ENCODE measurements at regions not wholly inside any gene's neighbourhood (a gene's known extent, or its start where the extent isn't known, plus 50 kb on each side); places are given as distances from the start of the nearest gene placed in this dataset.

DNA sequence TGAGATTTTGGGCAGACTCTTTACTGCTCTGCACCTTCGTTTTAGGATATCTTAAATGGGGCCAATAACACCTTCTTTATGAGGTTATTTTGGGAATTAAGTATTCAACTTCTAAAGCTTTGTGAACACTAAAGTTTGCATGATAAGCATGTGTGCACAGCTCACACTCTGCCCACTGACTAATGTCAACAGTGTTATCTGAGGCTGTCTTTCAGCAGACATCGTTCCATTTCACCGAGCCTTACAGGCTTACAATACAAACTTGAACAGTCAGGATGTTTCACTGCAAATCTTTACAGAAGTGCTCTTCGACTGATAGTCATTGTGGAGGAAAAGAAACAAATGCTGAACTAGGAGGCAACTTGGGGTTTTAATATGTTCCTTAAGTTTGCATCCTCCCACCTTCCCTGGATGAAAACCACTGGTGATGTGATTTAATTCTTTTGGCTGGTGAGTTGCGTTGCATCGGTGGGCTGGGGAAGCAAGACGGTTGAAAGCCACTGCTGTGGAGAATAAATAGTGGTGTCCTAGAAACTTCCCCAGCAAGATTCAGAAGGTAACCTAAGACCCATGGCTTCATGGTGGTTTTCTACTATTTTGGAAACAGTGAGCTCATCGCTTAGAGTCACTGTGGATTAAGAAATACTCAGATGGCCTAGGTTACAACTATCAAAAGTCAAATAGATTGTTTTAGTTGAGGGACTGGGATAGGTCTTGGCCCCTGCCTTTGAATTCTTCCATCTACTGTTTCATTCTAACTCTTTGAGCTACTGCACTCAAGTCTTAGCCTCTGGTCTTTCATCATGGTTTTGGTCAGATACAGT, 167.2 kb upstream of the MAP3K7 start:
- TF ChIP-seq POLR2AphosphoS5 (IDR thresholded peaks at IDR 0.05; ENCODE audit: low read depth, low read length) (no peak), POLR2A (IDR thresholded peaks at IDR 0.05; ENCODE audit: low read depth, low read length) (no peak), TAF1 (IDR thresholded peaks at IDR 0.05; ENCODE audit: borderline replicate concordance, low read depth, low read length) (no peak)
